Activated CD4-positive, alpha-beta memory T cell treated with anti-CD3 and anti-CD28 coated beads, Interleukin-2, amount 10 ng/mL, durations not matched to agents 7 days and 5 days (primary cell): ENCODE measurements at regions not wholly inside any gene's neighbourhood (a gene's known extent, or its start where the extent isn't known, plus 50 kb on each side); places are given as distances from the start of the nearest gene placed in this dataset.
"Not testable (repeated sequence)": the region's sequence is repeated elsewhere in the genome, so short reads cannot be mapped to it uniquely, and the experiment has no call there.

Experiments used
- CTCF ChIA-PET: fragments of 350-600 bp; sonication (Branson Sonifier 250); formaldehyde crosslinking; loops from one replicate; lab custom pipeline; 2021; ENCODE audit warnings: antibody characterized with exemption, inconsistent platforms; lab: Charles Lee
- POLR2A ChIA-PET: fragments of 350-600 bp; sonication (Branson Sonifier 250); formaldehyde crosslinking; loops from one replicate; lab custom pipeline; 2021; ENCODE audit warnings: antibody characterized with exemption; lab: Charles Lee
- DNase-seq: peaks from one replicate; pipeline ENCODE4 v3.0.0-alpha.2; 2020
- H3K27ac Mint-ChIP-seq: one replicate; pipeline ENCODE4 v1.8.0; 2021; ENCODE audit warnings: mild to moderate bottlenecking, mixed read lengths
- H3K27me3 Mint-ChIP-seq: one replicate; pipeline ENCODE4 v1.8.0; 2021; ENCODE audit warnings: mixed read lengths
- H3K36me3 Mint-ChIP-seq: one replicate; pipeline ENCODE4 v1.8.0; 2021; ENCODE audit warnings: low read depth, mixed read lengths
- H3K4me1 Mint-ChIP-seq: one replicate; pipeline ENCODE4 v1.8.0; 2021; ENCODE audit warnings: mixed read lengths
- H3K4me3 Mint-ChIP-seq: one replicate; pipeline ENCODE4 v1.8.0; 2021; ENCODE audit warnings: mild to moderate bottlenecking, mixed read lengths
- H3K9me3 Mint-ChIP-seq: one replicate; pipeline ENCODE4 v1.8.0; 2021; ENCODE audit warnings: mixed read lengths

- no peak overlapping the region for H3K27ac Mint-ChIP-seq
- DNase-seq: no peak
- H3K9me3 Mint-ChIP-seq: no peaks in the 10 kb centered on the region
- no peak overlapping the region for H3K4me3 Mint-ChIP-seq
- CTCF ChIA-PET: interaction anchor here (1.7 to 2.5 kb wide), 2 partner anchors 10 to 12 kb away, joined by 4 to 13 read pairs; no protein-coding TSS in a partner anchor
- no peaks in the 10 kb centered on the region for H3K36me3 Mint-ChIP-seq
- peaks cover 7% of the 10 kb centered on the region for H3K27me3 Mint-ChIP-seq
- H3K4me1 Mint-ChIP-seq: peaks cover 7% of the 10 kb centered on the region
- POLR2A ChIA-PET: no interaction called here
These were observed 52.5 kb upstream of the FBXO28 start for GRCh38 chr1:224061436-224061835.

GRCh38 chr1:224059897-224060427, 53.9 kb upstream of the FBXO28 start:
- ChIA-PET POLR2A (no interaction called here), CTCF (interaction anchor here (0.7 to 2.5 kb wide), 3 partner anchors 8 to 22 kb away, joined by 3 to 13 read pairs (median 4); no protein-coding TSS in a partner anchor)
- Mint-ChIP-seq H3K27ac (no peak overlapping the region), H3K36me3 (no peaks in the 10 kb centered on the region), H3K9me3 (no peaks in the 10 kb centered on the region), H3K4me3 (no peak overlapping the region), H3K27me3 (peaks cover 7% of the 10 kb centered on the region), H3K4me1 (peaks cover under 1% of the 10 kb centered on the region)
- no peak for DNase-seq

GRCh38 chr1:224058303-224058702, 55.6 kb upstream of the FBXO28 start:
- CTCF ChIA-PET: no interaction called here

GRCh38 chr1:224057461-224058199, 56.3 kb upstream of the FBXO28 start:
- Mint-ChIP-seq H3K27me3 (peaks cover 7% of the 10 kb centered on the region), H3K27ac (no peak overlapping the region), H3K9me3 (no peaks in the 10 kb centered on the region), H3K36me3 (no peaks in the 10 kb centered on the region), H3K4me3 (no peak overlapping the region), H3K4me1 (peaks cover 5% of the 10 kb centered on the region)
- POLR2A ChIA-PET: interaction anchor here (1.3 kb wide), 1 partner anchor 10 kb away, joined by 3 read pairs; no protein-coding TSS in a partner anchor
- DNase-seq: no peak
- CTCF ChIA-PET: no interaction called here

More at GRCh38 chr1:224058303-224058702, 55.6 kb upstream of the FBXO28 start:
- POLR2A ChIA-PET: interaction anchor here (1.3 kb wide), 1 partner anchor 9 kb away, joined by 3 read pairs; no protein-coding TSS in a partner anchor
- Mint-ChIP-seq H3K27ac (no peak overlapping the region), H3K4me1 (peaks cover 4% of the 10 kb centered on the region), H3K36me3 (no peaks in the 10 kb centered on the region), H3K27me3 (peaks cover 7% of the 10 kb centered on the region), H3K4me3 (no peak overlapping the region), H3K9me3 (no peaks in the 10 kb centered on the region)
- no peak for DNase-seq

- H3K4me1 Mint-ChIP-seq: peaks cover 5% of the 10 kb centered on the region
- H3K36me3 Mint-ChIP-seq: no peaks in the 10 kb centered on the region
- no peak overlapping the region for H3K4me3 Mint-ChIP-seq
- ChIA-PET POLR2A (no interaction called here), CTCF (no interaction called here)
- DNase-seq: no peak
- H3K27ac Mint-ChIP-seq: no peak overlapping the region
- no peaks in the 10 kb centered on the region for H3K9me3 Mint-ChIP-seq
- peaks cover 14% of the 10 kb centered on the region for H3K27me3 Mint-ChIP-seq
These were observed 59.3 kb upstream of the FBXO28 start for GRCh38 chr1:224054611-224055010.

GRCh38 chr1:224054012-224054411, 59.9 kb upstream of the FBXO28 start:
- H3K4me1 Mint-ChIP-seq: peaks cover 5% of the 10 kb centered on the region
- no peaks in the 10 kb centered on the region for H3K9me3 Mint-ChIP-seq
- no peak for DNase-seq
- H3K27ac Mint-ChIP-seq: no peak overlapping the region
- H3K4me3 Mint-ChIP-seq: no peak overlapping the region
- ChIA-PET POLR2A (no interaction called here), CTCF (no interaction called here)
- H3K36me3 Mint-ChIP-seq: no peaks in the 10 kb centered on the region
- H3K27me3 Mint-ChIP-seq: peaks cover 15% of the 10 kb centered on the region

GRCh38 chr1:224053456-224053855, 60.5 kb upstream of the FBXO28 start:
- no peak overlapping the region for H3K4me3 Mint-ChIP-seq
- peaks cover 5% of the 10 kb centered on the region for H3K4me1 Mint-ChIP-seq
- no peak overlapping the region for H3K27ac Mint-ChIP-seq
- H3K9me3 Mint-ChIP-seq: no peaks in the 10 kb centered on the region
- H3K27me3 Mint-ChIP-seq: peaks cover 15% of the 10 kb centered on the region
- DNase-seq: no peak
- ChIA-PET CTCF (no interaction called here), POLR2A (no interaction called here)
- H3K36me3 Mint-ChIP-seq: no peaks in the 10 kb centered on the region

GRCh38 chr1:224052772-224053171, 61.1 kb upstream of the FBXO28 start:
- ChIA-PET CTCF (interaction anchor here (2.3 kb wide), 2 partner anchors 8 to 15 kb away, joined by 13 to 15 read pairs; no protein-coding TSS in a partner anchor), POLR2A (no interaction called here)
- DNase-seq: no peak
- no peak overlapping the region for H3K27ac Mint-ChIP-seq
- no peak overlapping the region for H3K4me3 Mint-ChIP-seq
- H3K4me1 Mint-ChIP-seq: peaks cover 5% of the 10 kb centered on the region
- H3K9me3 Mint-ChIP-seq: no peaks in the 10 kb centered on the region
- no peaks in the 10 kb centered on the region for H3K36me3 Mint-ChIP-seq
- peaks cover 18% of the 10 kb centered on the region for H3K27me3 Mint-ChIP-seq

GRCh38 chr1:224051782-224052181, 62.1 kb upstream of the FBXO28 start:
- H3K27ac Mint-ChIP-seq, H3K4me3 Mint-ChIP-seq, H3K9me3 Mint-ChIP-seq, POLR2A ChIA-PET, DNase-seq, H3K36me3 Mint-ChIP-seq, H3K4me1 Mint-ChIP-seq: not testable (repeated sequence)
- CTCF ChIA-PET: interaction anchor here (1.0 to 2.3 kb wide), 11 partner anchors 9 to 356 kb away, joined by 3 to 15 read pairs (median 7); no protein-coding TSS in a partner anchor
- peaks cover 17% of the 10 kb centered on the region for H3K27me3 Mint-ChIP-seq

- Mint-ChIP-seq H3K27ac (no peak overlapping the region), H3K36me3 (no peaks in the 10 kb centered on the region), H3K9me3 (no peaks in the 10 kb centered on the region), H3K27me3 (peaks cover 15% of the 10 kb centered on the region), H3K4me3 (no peak overlapping the region), H3K4me1 (peaks cover 5% of the 10 kb centered on the region)
- CTCF ChIA-PET: interaction anchor here (0.6 to 2.3 kb wide), 16 partner anchors 9 to 1487 kb away, joined by 3 to 15 read pairs (median 5); no protein-coding TSS in a partner anchor
- DNase-seq: no peak
- POLR2A ChIA-PET: interaction anchor here (0.6 to 1.0 kb wide), 3 partner anchors 9 to 14 kb away, joined by 3 read pairs; no protein-coding TSS in a partner anchor
These were observed 62.9 kb upstream of the FBXO28 start for GRCh38 chr1:224051086-224051406.

GRCh38 chr1:224047538-224047937, 66.4 kb upstream of the FBXO28 start:
- Mint-ChIP-seq H3K27me3 (peaks cover 17% of the 10 kb centered on the region), H3K4me3 (no peak overlapping the region), H3K36me3 (no peaks in the 10 kb centered on the region), H3K4me1 (peaks cover under 1% of the 10 kb centered on the region), H3K9me3 (no peaks in the 10 kb centered on the region), H3K27ac (no peak overlapping the region)
- DNase-seq: no peak
- ChIA-PET CTCF (no interaction called here), POLR2A (no interaction called here)

GRCh38 chr1:224045556-224045955, 68.4 kb upstream of the FBXO28 start:
- peaks cover 2% of the 10 kb centered on the region for H3K4me1 Mint-ChIP-seq
- ChIA-PET POLR2A (no interaction called here), CTCF (interaction anchor here (0.7 kb wide), 1 partner anchor 293 kb away, joined by 4 read pairs; no protein-coding TSS in a partner anchor)
- H3K27ac Mint-ChIP-seq: no peak overlapping the region
- peaks cover 16% of the 10 kb centered on the region for H3K27me3 Mint-ChIP-seq
- H3K36me3 Mint-ChIP-seq: no peaks in the 10 kb centered on the region
- no peak overlapping the region for H3K4me3 Mint-ChIP-seq
- no peak for DNase-seq
- no peaks in the 10 kb centered on the region for H3K9me3 Mint-ChIP-seq

GRCh38 chr1:224044420-224044819, 69.5 kb upstream of the FBXO28 start:
- ChIA-PET CTCF (no interaction called here), POLR2A (no interaction called here)
- Mint-ChIP-seq H3K4me3 (no peak overlapping the region), H3K27me3 (peaks cover 12% of the 10 kb centered on the region), H3K4me1 (peaks cover 2% of the 10 kb centered on the region), H3K27ac (no peak overlapping the region), H3K36me3 (no peaks in the 10 kb centered on the region), H3K9me3 (no peaks in the 10 kb centered on the region)
- DNase-seq: no peak
